LHCN-M2 (cell line): ENCODE measurements at regions not wholly inside any gene's neighbourhood (a gene's known extent, or its start where the extent isn't known, plus 50 kb on each side); places are given as distances from the start of the nearest gene placed in this dataset.

Source experiments
- DNase-seq: peaks from one replicate; pipeline ENCODE4 v3.0.0-alpha.2; 2012; ENCODE audit warnings: low read depth

DNA sequence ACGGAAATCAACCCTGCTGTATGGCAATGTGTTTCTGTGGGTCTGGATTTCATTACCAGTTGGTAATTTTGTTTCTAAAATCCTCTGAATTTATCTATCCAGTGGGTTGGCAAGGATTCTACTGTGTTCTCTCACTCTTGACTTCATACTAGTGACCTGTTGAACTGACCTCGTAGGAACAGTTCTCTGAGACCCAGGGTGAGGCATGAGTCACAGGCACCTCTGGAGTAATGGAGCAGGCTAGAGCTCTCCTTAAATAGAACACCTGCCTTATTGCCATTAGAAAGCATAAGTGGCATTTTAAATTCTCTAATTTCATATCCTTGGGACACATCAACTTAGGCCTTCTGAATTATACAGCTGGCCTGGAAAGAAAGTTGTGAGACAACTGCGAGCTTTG lies 258.3 kb upstream of the NAV3 start:
- DNase-seq, result peak; percentile 14

- DNase-seq, result no peak
Measured at GRCh38 chr12:77571768-77572167, 258.9 kb upstream of the NAV3 start.

GRCh38 chr12:77571127-77571526 lies 259.6 kb upstream of the NAV3 start:
- DNase-seq, result no peak

GRCh38 chr12:77569876-77570275 lies 260.8 kb upstream of the NAV3 start:
- no peak for DNase-seq

- DNase-seq, result no peak
Measured at GRCh38 chr12:77560714-77561113, 270.0 kb upstream of the NAV3 start.

DNA sequence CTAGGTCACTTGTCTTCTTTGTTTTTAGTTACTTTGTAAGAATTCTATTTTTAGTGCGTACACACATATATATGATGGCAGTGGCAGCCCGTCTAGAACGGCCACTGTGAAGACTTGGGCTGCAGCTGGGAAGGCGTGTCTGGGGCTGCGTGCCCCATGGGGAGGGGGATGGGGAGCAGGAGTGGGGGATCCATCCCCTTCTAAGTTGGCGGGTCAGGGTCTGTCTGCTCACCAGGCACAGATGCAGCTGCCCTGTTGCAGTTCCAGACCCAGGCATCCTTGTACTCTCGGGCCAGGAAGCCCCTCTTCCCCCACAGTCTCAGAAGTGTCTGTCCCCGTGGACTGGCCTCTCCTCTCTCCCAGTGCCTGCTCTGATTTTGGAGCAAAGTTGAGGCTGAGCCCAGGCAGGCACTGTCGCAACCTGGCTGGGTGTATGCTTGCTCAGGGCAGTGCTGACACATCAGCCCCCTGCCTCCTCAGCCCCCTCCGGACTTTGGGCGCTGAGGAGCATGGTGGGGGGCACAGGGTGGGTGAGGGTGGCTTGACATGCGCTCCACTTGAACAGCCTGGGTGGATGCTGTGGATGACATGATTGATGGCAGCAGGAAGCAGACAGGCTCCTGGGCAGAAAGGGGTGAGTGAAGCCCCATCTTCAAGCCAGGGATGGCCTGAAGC lies 271.2 kb upstream of the NAV3 start:
- DNase-seq, result no peak

DNA sequence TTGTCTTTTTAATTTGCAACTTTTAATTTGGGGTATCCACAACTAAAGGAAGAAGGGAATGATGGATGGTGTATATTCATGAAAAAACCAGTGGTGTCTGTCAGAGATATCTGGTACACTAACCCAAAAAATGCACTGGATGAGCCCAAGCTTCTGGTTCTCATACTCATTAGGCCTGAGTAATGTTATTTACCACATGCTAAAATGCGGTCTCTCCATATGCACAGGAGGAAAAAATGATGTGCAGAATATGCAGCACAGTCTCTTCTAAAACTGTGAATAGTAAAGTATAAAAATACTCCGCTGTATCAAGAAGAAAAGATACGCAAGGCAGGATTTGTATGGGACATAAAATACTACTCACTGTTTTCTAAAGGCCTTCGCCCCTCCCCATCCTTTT lies 275.6 kb upstream of the NAV3 start:
- no peak for DNase-seq

DNA sequence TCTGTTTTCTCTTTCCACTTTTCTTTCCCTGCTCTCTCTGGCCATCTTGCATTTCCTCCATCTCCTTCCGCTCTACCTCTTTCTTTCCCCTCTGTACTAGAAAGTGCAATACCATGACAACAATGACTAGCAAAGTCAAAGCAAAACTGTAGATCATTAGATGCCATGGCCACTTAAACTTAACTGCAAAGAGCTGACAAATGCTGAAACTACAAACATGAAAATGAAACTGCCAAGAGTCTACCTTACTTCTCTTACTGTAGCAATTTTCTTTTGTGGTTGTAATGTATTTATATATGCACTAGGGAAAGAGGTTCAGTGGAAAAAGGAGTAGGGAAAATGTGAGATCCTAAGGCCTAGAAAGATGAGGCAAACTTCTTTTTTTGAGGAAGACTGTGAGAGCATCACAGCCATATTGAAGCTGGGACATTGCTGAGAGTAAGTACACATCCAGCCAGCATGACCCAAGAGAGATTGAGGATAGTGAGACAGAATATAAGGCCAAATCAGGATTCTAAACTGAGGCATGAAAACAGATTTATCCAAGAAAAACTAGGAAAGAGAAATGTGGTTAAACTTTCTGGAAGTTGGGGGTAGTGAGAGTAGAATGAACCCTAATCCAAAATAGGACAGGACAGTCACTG lies 276.6 kb upstream of the NAV3 start:
- no peak for DNase-seq

DNA sequence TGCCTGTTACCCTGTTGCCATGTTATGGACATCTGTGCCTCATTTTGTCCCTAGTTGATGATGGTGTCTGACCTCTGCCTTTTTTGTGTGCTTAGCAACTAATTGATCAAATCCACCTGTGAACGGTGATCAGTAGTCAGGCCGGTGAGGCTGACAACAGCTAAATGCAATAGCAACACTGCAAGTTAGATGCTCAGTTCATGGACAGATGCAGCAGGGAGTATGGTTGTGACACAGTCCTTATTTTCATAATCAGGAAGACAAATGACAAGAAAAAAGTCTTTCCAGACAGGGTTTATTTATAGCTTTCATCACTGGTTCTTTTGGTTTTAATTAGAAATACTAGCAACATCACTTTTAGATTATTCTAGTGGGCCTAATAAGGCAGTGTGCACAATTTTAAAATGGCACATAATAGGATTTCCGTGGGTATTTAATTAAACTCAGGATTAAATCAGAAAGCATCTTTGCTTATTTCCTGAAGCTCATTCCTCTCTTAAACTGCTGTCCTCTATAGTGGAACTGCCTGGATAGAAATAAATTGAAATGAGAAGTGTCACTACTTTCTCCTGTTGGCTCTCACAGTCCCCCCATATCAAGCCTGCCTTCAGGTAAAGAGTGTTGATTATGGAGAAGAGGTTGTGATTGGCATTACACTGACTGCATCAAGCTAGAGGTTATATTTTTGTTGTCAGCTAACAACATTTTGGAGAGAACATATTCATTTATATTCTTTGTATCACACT lies 281.1 kb upstream of the NAV3 start:
- no peak for DNase-seq

DNA sequence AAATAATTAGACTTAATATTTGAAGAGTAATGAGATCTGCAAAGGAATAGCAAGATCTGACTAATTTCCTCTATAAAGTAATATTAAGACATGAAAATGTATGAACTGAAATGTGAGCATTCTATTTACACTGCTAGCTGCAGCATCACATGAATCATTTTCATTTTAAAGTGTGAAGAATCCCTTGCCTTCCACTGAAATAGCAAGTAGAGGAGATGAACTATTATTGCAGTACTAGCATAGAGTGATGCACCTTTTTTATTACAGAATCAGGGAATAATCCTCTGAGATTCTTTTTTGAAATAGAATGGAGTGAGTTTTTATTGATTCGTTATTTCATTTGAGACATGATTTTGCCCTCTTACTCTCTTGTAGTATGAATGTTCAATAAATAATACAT lies 281.9 kb upstream of the NAV3 start:
- DNase-seq, result no peak

GRCh38 chr12:77540097-77540496 lies 290.6 kb upstream of the NAV3 start:
- DNase-seq, result peak; percentile 8

- DNase-seq, result peak; percentile 25
Measured at GRCh38 chr12:77537663-77538062, 293.0 kb upstream of the NAV3 start.

- no peak for DNase-seq
Measured at GRCh38 chr12:77535734-77536133, 295.0 kb upstream of the NAV3 start.

GRCh38 chr12:77531912-77532311 lies 298.8 kb upstream of the NAV3 start:
- no peak for DNase-seq

DNA sequence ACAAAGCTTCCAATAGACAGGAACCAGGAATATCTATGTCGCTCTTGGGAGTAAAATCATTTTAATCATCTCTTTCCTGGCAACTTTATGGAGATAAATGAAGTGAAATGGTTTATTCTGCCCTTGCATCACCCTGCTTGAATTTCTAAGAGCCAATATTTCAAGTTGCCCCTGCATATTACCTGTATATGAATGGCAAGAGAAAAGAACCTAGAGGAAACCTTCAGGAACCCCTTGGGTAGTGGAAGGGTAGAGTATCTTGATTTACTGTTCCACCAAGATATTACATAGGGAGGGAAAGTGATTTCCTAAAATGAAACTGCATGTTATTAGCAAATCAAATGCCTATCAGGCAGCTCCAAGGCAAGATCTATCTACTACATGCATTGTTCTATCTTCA lies 308.4 kb upstream of the NAV3 start:
- DNase-seq, result no peak

DNA sequence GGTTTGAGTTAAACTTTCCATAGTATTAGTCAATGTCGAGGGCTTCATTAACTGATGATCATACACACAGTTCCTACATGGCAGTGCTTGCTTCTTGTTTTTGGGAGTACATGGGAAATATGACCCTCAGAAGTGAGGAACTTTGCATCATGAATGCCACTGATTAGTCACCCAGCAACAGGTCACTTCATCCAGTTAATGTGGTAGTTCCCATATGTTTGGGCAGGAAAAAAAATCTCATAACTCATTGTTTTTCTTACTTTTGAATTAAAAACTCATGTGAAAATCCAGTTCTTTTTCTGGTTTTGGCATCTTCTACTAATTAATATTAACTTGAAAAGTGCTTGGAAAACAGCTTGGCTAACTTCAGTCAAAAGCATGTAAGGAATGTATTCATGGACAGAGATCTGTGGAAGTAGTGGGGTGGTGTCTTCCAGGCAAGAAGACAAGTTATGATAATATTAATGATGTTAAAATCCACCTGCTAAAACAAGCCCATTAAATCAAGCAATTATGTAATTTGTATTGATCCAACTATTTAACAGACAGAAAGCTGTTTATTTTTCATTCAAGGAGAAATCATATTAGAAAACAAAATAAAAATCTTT lies 309.1 kb upstream of the NAV3 start:
- DNase-seq, result peak; percentile 28

- no peak for DNase-seq
Measured at GRCh38 chr12:77514511-77514910, 316.2 kb upstream of the NAV3 start.

DNA sequence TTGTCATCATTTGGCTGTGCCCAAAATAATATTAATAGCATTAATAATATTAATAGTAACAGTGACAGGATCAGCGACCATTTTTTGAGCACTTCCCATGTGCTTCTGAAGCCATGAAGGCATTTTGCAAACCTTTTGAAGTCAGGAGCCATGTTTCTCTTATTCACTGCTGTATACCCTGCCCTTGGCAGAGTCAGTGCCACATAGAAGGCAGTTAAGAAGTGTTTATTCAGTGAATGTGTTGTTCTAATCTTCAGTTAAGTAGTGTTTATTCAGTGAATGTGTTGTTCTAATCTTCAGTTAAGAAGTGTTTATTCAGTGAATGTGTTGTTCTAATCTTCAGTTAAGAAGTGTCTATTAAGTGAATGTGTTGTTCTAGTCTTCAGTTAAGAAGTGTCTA lies 319.7 kb upstream of the NAV3 start:
- DNase-seq, result no peak

DNA sequence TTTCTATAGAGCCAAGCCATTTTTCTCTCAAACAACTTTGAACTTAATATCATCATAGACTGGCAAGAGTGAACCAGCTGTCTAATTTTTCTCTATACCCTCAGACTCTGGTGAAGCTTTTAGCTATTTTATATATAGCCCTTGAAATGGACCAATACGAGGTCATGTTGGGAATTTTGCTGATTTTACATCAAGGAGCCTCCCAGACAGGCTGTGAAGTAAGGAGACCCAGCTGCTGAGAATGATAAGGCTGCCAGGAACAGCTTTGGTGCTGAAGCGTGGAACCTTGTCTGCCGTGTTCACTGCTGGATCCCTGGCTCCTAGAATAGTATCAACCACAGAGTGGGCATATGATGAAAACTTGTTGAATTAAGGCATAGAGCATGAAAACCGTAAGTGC lies 326.2 kb upstream of the NAV3 start:
- no peak for DNase-seq

DNA sequence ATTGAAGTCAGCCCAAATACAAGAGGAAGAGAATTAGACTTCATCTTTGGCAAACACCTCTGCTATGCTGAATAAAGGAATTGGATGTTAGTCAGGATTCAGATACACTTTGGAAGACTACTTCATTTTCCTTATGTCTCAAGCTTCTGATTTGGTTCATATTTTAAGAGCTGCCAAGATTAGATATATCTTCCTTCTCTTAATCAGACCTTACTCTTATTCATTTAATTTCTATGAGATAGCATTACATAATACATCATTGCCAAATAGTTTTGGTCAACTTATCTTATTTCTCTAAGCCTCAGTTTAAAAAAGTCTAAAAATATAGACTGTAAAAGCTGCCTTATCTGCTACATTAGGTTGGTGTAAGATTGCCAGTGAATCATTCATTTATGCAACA lies 330.6 kb upstream of the NAV3 start:
- DNase-seq, result no peak

- DNase-seq, result no peak
Measured at GRCh38 chr12:77497647-77498046, 333.0 kb upstream of the NAV3 start.

GRCh38 chr12:77496714-77497113 lies 334.0 kb upstream of the NAV3 start:
- no peak for DNase-seq

- DNase-seq, result no peak
Measured at GRCh38 chr12:77494296-77494695, 336.4 kb upstream of the NAV3 start.
